ENCODE measurements at regions not wholly inside any gene's neighbourhood (a gene's known extent, or its start where the extent isn't known, plus 50 kb on each side); places are given as distances from the start of the nearest gene placed in this dataset.

DNA sequence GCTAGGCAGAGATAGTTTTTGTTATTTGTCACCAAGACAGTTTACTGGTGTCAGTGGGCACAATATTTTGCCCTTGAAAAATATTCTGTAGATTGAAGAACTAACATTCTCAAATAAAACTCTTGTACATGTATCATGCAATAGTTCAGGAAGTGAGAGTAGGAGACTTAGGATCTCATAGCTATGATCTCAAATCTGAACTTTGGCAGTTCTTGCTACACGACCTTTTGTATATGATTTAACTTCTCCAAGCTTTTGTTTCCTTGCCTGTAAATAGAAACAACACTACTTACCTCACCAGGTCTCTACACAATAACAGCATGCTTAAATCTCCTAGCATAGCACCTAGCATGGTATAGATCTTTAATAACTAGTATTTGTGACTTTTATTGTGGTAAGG is 219.9 kb downstream of the ICOS start:
- WGBS, 4 donors: 46 to 58% (median 53%) methylated on average over 1 of the region's 1 CpG
- Histone ChIP-seq H3K4me3 (no peak overlapping the region), H3K4me1 (replicated peaks in 1 of 2) (no peaks in the 10 kb centered on the region), H3K27ac (no peak overlapping the region), H3K36me3 (replicated peaks in 1 of 2) (no peaks in the 10 kb centered on the region), H3K9me3 (replicated peaks in 1 of 3) (no peaks in the 10 kb centered on the region), H3K27me3 (no peaks in the 10 kb centered on the region)
- no peak for TF ChIP-seq POLR2A (IDR thresholded peaks at IDR 0.05)
- TF ChIP-seq, protein P1, sequence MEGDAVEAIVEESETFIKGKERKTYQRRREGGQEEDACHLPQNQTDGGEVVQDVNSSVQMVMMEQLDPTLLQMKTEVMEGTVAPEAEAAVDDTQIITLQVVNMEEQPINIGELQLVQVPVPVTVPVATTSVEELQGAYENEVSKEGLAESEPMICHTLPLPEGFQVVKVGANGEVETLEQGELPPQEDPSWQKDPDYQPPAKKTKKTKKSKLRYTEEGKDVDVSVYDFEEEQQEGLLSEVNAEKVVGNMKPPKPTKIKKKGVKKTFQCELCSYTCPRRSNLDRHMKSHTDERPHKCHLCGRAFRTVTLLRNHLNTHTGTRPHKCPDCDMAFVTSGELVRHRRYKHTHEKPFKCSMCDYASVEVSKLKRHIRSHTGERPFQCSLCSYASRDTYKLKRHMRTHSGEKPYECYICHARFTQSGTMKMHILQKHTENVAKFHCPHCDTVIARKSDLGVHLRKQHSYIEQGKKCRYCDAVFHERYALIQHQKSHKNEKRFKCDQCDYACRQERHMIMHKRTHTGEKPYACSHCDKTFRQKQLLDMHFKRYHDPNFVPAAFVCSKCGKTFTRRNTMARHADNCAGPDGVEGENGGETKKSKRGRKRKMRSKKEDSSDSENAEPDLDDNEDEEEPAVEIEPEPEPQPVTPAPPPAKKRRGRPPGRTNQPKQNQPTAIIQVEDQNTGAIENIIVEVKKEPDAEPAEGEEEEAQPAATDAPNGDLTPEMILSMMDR (IDR thresholded peaks at IDR 0.05): no peak
- intact Hi-C loops (cut with DNase I): no loop called here
- no peak for DNase-seq

DNA sequence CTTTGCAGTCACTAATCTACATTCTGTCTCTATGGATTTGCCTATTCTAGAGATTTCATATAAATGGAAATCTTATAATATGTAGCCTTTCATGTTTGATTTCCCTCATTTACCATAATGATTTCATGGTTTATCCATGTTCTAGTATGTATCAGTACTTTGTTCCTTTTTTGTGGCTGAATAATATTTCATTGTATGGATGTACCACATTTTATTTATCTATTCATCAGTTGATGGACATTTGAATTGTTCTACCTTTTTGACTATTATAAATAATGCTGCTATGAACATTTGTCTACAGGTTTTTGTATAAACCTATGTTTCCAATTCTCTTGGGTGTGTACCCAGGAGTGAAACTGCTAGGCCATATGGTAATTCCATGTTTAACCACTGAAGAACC is 221.1 kb downstream of the ICOS start:
- no peaks in the 10 kb centered on the region for H3K4me1 ChIP-seq (replicated peaks in 1 of 2)
- H3K36me3 ChIP-seq (replicated peaks in 1 of 2): no peaks in the 10 kb centered on the region
- intact Hi-C loops (cut with DNase I): no loop called here
- no peak for DNase-seq
- H3K9me3 ChIP-seq (replicated peaks in 1 of 3): no peaks in the 10 kb centered on the region
- no peak for TF ChIP-seq POLR2A (IDR thresholded peaks at IDR 0.05)
- TF ChIP-seq, protein P1 (IDR thresholded peaks at IDR 0.05): no peak
- no peak overlapping the region for H3K4me3 ChIP-seq
- no peaks in the 10 kb centered on the region for H3K27me3 ChIP-seq
- no peak overlapping the region for H3K27ac ChIP-seq

DNA sequence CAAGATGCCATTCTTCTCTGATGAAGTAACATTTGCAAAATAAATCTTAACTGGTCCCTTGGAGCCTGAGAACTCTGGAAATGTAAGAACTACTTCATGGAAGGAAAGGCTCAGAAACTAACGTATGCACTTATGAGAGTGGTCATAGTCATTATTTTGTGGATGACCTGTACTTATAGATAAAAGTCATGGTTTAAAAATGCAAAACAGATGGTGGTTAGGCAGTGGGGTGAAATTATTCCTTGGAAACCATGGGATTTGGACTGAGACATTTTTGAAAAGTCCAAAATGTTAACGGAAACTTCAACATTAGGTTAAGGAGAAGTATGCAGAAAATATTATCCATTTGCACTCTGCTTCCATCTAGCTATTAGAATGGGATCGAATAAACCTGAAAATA is 223.0 kb downstream of the ICOS start:
- H3K27me3 ChIP-seq: no peaks in the 10 kb centered on the region
- H3K4me1 ChIP-seq (replicated peaks in 1 of 2): no peaks in the 10 kb centered on the region
- no peaks in the 10 kb centered on the region for H3K36me3 ChIP-seq (replicated peaks in 1 of 2)
- no peak for DNase-seq
- H3K4me3 ChIP-seq: no peak overlapping the region
- H3K27ac ChIP-seq: no peak overlapping the region
- intact Hi-C loops (cut with DNase I): no loop called here
- no peaks in the 10 kb centered on the region for H3K9me3 ChIP-seq (replicated peaks in 1 of 3)
- WGBS, 4 donors: 79 to 86% (median 83%) methylated on average over 3 of the region's 3 CpGs
- no peak for TF ChIP-seq POLR2A (IDR thresholded peaks at IDR 0.05)
- TF ChIP-seq, protein P1 (IDR thresholded peaks at IDR 0.05): no peak

DNA sequence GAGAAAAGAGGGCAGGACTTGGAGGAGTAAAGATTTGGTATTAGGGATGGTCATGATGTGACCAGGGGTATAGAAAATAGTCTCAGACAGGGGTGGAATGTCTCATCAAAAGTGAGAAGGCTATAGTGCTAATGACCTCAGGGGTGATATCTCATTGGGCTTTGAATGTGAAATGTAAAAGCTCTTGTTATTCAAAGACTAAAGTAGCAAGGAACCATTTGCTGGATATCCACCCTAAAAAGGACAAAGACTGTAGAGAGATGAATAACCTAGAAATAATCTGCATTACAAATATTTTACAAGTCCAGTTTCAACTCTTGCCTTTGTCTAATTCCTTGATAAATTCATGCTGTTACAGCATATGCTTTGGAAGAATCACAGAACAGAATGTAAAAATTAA is 224.4 kb downstream of the ICOS start:
- Histone ChIP-seq H3K4me1 (replicated peaks in 1 of 2) (no peaks in the 10 kb centered on the region), H3K4me3 (no peak overlapping the region), H3K27ac (no peak overlapping the region), H3K36me3 (replicated peaks in 1 of 2) (no peaks in the 10 kb centered on the region), H3K9me3 (replicated peaks in 1 of 3) (no peaks in the 10 kb centered on the region), H3K27me3 (no peaks in the 10 kb centered on the region)
- no peak for DNase-seq
- TF ChIP-seq, protein P1 (IDR thresholded peaks at IDR 0.05): no peak
- no peak for TF ChIP-seq POLR2A (IDR thresholded peaks at IDR 0.05)
- intact Hi-C loops (cut with DNase I): no loop called here
